ENCODE measurements at regions not wholly inside any gene's neighbourhood (a gene's known extent, or its start where the extent isn't known, plus 50 kb on each side); places are given as distances from the start of the nearest gene placed in this dataset.

DNA sequence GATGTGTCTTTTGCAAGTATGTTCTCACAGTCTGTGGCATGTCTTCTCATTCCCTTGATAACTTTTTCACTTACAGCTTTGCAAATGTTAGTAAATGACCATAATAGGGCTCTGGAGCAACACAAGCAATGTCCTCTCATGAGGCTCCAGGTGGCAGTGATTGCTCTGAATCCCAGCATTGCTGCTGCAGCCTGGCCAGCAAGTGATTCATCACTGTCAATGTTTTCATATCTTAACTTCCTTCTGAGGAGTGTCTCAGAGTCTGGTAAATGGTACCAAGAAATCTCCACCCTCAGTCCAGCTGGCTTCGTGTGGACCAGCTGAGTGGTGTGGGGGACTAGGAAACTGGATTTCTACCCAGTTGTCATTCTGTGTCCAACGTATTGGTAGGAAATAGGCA lies 139.6 kb downstream of the MYLK4 start:
- Histone ChIP-seq H3K4me3 (no peak overlapping the region), H3K27me3 (no peaks in the 10 kb centered on the region), H3K4me1 (no peaks in the 10 kb centered on the region), H3K9me3 (peaks cover 0 to 6% (median 0%) of the 10 kb centered on the region in 12 donors), H3K36me3 (no peaks in the 10 kb centered on the region), H3K27ac (no peak overlapping the region)
- intact Hi-C loops (cut with DNase I): no loop called here
- no peak for DNase-seq
- peak in 3 of 4 donors; percentile 62 to 92 (median 75) for ATAC-seq
- WGBS, 4 donors: 49 to 71% (median 64%) methylated on average over 2 of the region's 2 CpGs
- TF ChIP-seq, protein P1, sequence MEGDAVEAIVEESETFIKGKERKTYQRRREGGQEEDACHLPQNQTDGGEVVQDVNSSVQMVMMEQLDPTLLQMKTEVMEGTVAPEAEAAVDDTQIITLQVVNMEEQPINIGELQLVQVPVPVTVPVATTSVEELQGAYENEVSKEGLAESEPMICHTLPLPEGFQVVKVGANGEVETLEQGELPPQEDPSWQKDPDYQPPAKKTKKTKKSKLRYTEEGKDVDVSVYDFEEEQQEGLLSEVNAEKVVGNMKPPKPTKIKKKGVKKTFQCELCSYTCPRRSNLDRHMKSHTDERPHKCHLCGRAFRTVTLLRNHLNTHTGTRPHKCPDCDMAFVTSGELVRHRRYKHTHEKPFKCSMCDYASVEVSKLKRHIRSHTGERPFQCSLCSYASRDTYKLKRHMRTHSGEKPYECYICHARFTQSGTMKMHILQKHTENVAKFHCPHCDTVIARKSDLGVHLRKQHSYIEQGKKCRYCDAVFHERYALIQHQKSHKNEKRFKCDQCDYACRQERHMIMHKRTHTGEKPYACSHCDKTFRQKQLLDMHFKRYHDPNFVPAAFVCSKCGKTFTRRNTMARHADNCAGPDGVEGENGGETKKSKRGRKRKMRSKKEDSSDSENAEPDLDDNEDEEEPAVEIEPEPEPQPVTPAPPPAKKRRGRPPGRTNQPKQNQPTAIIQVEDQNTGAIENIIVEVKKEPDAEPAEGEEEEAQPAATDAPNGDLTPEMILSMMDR (IDR thresholded peaks at IDR 0.05): no peak
- TF ChIP-seq POLR2A (IDR thresholded peaks at IDR 0.05): no peak

DNA sequence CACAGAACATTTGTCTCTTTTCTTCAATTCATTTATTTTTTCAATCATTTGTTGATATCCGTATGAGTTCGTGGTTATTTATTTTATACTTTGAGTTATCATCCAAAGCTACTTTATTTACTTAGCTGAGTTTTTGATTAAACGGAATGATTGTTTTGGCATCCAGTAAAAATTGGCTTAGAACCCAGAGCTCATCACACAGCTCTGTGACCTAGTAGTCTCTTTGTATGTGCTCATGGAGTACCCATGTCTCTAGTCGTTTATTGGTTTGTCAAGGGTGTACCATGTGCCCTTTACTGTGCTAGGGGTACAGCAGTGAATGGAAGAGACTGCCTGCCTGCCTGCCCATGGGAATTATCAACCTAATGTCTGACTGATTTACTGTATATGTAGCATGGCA lies 142.2 kb downstream of the MYLK4 start:
- intact Hi-C loops (cut with DNase I): no loop called here
- H3K4me3 ChIP-seq: no peak overlapping the region
- TF ChIP-seq POLR2A (IDR thresholded peaks at IDR 0.05): no peak
- TF ChIP-seq, protein P1 (IDR thresholded peaks at IDR 0.05): no peak
- no peak overlapping the region for H3K27ac ChIP-seq
- no peak for DNase-seq
- no peaks in the 10 kb centered on the region for H3K4me1 ChIP-seq
- no peaks in the 10 kb centered on the region for H3K27me3 ChIP-seq
- no peaks in the 10 kb centered on the region for H3K36me3 ChIP-seq
- no peak for ATAC-seq
- H3K9me3 ChIP-seq: no peaks in the 10 kb centered on the region
- WGBS, 4 donors: 25 to 65% (median 44%) methylated on average over 4 of the region's 4 CpGs

DNA sequence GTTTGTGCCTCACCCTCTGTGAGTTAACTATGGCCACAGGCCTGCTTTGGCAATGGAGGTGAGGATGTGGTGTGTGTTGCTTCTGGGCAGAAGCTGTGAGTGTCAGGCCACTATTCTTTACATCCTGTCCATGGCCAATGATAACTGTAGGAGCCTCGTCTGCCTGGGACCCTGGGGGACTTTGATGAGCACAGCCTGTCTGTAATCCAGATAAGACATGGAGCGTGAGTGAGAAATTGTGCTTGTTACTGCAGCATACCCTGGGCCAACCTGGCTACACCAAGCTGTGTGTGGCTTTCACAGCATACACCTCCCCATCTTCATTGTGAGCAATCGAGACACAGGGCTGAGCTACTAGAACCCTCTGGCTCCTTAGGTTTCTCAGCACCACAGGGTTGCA lies 150.4 kb downstream of the MYLK4 start:
- no peak for TF ChIP-seq POLR2A (IDR thresholded peaks at IDR 0.05)
- TF ChIP-seq, protein P1 (IDR thresholded peaks at IDR 0.05): no peak
- no peaks in the 10 kb centered on the region for H3K36me3 ChIP-seq
- H3K4me1 ChIP-seq: peaks cover 0 to 8% (median 0%) of the 10 kb centered on the region in 12 donors
- intact Hi-C loops (cut with DNase I): no loop called here
- no peak for ATAC-seq
- H3K4me3 ChIP-seq: no peak overlapping the region
- no peak overlapping the region for H3K27ac ChIP-seq
- H3K27me3 ChIP-seq: no peaks in the 10 kb centered on the region
- no peaks in the 10 kb centered on the region for H3K9me3 ChIP-seq
- WGBS, 4 donors: 83 to 93% (median 87%) methylated on average over 3 of the region's 3 CpGs
- DNase-seq: no peak

DNA sequence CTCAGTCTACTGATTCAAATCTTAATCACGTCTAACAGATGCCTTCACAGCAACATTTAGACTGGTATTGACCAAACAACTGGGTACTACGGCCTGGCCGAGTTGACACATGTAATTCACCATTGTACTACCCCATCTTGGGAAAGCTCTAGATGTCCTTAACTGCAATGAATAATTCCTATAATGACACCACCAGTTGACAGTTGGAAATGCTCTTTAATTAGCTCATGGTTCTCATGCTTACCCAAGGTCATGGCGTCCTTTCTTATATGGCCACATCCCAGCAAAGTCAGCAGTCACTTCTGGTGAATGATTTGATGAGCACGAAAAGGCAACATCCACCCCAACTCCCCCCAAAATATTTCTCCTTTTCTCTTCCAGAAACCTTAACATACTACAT lies 150.9 kb downstream of the MYLK4 start:
- 66 to 84% (median 75%) methylated on average over 5 of the region's 5 CpGs for WGBS, 4 donors

More for the DNA sequence above, 150.9 kb downstream of the MYLK4 start:
- no peak overlapping the region for H3K4me3 ChIP-seq
- H3K27me3 ChIP-seq: no peaks in the 10 kb centered on the region
- no peak overlapping the region for H3K27ac ChIP-seq
- no peaks in the 10 kb centered on the region for H3K36me3 ChIP-seq
- intact Hi-C loops (cut with DNase I): no loop called here
- DNase-seq: no peak
- no peaks in the 10 kb centered on the region for H3K9me3 ChIP-seq
- peaks cover 0 to 8% (median 0%) of the 10 kb centered on the region in 12 donors for H3K4me1 ChIP-seq
- no peak for TF ChIP-seq POLR2A (IDR thresholded peaks at IDR 0.05)
- TF ChIP-seq, protein P1 (IDR thresholded peaks at IDR 0.05): no peak
- ATAC-seq: peak in 1 of 4 donors; percentile 39
